ENCODE measurements at regions not wholly inside any gene's neighbourhood (a gene's known extent, or its start where the extent isn't known, plus 50 kb on each side); places are given as distances from the start of the nearest gene placed in this dataset.
A peak's percentile ranks its signal among the peaks of the same experiment; 100 is the strongest.

DNA sequence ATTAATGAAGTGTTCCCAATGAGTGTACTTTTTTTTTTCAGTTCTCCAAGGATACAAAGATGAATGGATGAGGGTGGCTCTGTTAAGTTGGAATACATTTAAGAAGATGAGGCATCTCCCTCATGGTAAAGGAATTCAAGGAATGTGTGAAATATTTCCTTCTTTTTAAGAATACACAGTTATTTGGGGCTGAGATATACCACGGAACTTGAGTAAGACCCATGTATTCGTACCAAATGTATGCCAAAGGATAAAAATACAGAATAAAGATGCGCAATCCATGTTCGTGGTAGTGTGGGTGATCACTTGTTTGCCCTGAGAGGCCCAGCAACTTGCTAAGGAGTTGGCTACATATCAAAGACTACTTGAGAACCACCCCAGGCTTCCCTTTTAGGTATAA lies 164.2 kb upstream of the TCF21 start:
- 68 to 74% methylated on average over 4 of the region's 4 CpGs for WGBS, 2 donors
- peaks cover 0 to 21% (median 0%) of the 10 kb centered on the region in 4 donors for H3K9me3 ChIP-seq
- no peak overlapping the region for H3K27ac ChIP-seq

DNA sequence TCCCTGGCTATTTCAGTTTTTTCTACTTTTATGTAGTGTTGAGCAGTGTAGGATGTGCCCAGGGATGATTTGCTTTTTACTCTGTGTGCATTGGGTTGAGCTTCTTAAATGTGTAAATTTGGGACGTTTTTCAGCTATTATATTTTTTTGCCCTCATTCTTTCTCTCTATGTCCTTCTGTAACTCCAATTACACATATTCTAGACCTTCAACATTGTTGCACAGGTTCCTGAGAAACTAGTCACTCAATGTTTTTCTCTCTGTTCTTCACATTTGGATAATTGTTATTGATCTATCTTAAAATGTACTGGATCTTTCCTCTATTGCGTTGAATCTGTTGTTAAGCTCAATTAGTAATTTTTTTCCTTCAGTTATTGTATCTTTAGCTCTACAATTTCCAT lies 162.7 kb upstream of the TCF21 start:
- TF ChIP-seq EP300 (IDR thresholded peaks at IDR 0.05) (no peak), POLR2A (IDR thresholded peaks at IDR 0.05) (no peak)
- TF ChIP-seq, protein P1, sequence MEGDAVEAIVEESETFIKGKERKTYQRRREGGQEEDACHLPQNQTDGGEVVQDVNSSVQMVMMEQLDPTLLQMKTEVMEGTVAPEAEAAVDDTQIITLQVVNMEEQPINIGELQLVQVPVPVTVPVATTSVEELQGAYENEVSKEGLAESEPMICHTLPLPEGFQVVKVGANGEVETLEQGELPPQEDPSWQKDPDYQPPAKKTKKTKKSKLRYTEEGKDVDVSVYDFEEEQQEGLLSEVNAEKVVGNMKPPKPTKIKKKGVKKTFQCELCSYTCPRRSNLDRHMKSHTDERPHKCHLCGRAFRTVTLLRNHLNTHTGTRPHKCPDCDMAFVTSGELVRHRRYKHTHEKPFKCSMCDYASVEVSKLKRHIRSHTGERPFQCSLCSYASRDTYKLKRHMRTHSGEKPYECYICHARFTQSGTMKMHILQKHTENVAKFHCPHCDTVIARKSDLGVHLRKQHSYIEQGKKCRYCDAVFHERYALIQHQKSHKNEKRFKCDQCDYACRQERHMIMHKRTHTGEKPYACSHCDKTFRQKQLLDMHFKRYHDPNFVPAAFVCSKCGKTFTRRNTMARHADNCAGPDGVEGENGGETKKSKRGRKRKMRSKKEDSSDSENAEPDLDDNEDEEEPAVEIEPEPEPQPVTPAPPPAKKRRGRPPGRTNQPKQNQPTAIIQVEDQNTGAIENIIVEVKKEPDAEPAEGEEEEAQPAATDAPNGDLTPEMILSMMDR (IDR thresholded peaks at IDR 0.05) = no peak
- 86 to 87% methylated on average over 2 of the region's 2 CpGs for WGBS, 2 donors
- no peaks in the 10 kb centered on the region for H3K36me3 ChIP-seq
- H3K9me3 ChIP-seq = peaks cover 0 to 21% (median 0%) of the 10 kb centered on the region in 4 donors
- DNase-seq (ENCODE audit: low spot score in 2 of 2) = no peak
- H3K27me3 ChIP-seq = no peaks in the 10 kb centered on the region
- no peaks in the 10 kb centered on the region for H3K4me1 ChIP-seq
- no peak overlapping the region for H3K27ac ChIP-seq
- H3K4me3 ChIP-seq = no peak overlapping the region

More for the DNA sequence above, 164.2 kb upstream of the TCF21 start:
- Histone ChIP-seq H3K27me3 (no peaks in the 10 kb centered on the region), H3K36me3 (no peaks in the 10 kb centered on the region), H3K4me1 (no peaks in the 10 kb centered on the region), H3K4me3 (no peak overlapping the region)
- DNase-seq (ENCODE audit: low spot score in 2 of 2) = no peak
- TF ChIP-seq EP300 (IDR thresholded peaks at IDR 0.05) (no peak), POLR2A (IDR thresholded peaks at IDR 0.05) (no peak)
- TF ChIP-seq, protein P1 (IDR thresholded peaks at IDR 0.05) = no peak

DNA sequence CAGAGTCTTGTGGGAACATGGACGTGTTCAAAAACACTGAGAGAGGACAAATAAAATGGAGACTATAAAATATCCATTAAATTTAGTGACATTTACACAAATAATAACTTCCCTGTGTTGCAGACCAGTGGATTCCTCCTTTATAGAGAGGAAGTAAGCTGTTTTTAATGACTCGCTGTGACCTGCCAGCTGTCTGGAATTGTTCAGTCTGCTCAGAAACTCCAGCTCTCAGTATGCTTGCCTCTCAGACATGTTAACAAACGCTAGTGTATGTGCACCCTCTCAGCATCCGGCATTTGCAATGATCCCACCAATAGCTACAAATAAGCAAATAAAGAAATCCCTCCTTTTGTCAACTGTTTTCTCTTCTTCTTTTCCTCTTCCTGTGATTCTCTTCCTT lies 158.0 kb upstream of the TCF21 start:
- TF ChIP-seq POLR2A (IDR thresholded peaks at IDR 0.05) (no peak), EP300 (IDR thresholded peaks at IDR 0.05) (no peak)
- H3K4me1 ChIP-seq = no peaks in the 10 kb centered on the region
- 23 to 24% methylated on average over 4 of the region's 4 CpGs for WGBS, 2 donors
- DNase-seq (ENCODE audit: low spot score in 2 of 2) = no peak
- H3K27me3 ChIP-seq = no peaks in the 10 kb centered on the region
- H3K27ac ChIP-seq = no peak overlapping the region
- H3K9me3 ChIP-seq = peaks cover 0 to 31% (median 0%) of the 10 kb centered on the region in 4 donors
- no peaks in the 10 kb centered on the region for H3K36me3 ChIP-seq
- H3K4me3 ChIP-seq = no peak overlapping the region

DNA sequence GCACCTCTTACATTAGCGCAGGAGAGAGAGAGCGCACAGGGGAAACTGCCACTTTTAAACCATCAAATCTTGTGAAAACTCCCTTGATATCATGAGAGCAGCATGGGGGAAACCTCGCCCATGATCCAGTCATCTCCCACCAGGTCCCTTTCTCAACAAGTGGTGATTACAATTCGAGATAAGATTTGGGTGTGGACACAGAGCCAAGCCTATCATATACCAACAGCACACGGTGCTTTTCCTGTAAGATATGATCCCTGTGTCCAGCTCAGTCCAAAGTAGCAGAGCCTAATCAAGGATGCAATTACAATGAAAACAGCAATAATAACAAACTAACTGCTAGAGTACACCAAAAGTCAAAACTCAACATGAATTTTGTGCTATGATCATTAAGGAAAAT lies 148.7 kb upstream of the TCF21 start:
- no peak overlapping the region for H3K27ac ChIP-seq

DNA sequence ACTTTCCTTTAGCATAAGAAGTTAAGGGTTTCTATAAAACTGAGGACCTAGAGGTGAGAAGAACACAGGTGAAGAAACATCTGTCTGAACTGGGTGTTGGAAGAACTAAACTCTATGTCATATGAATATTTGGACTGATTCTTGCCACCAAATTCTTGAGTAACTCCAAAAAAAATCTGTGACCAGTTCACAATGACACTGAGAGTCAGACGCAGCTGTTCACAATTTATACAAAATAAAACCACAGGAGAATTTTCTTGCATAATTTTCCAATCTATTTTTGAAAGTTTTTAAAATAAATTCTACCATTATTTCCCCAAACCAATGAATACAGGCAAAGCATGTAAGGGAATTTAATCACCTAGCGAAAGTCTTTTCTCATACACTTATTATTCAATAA lies 148.1 kb upstream of the TCF21 start:
- Histone ChIP-seq H3K27me3 (no peaks in the 10 kb centered on the region), H3K9me3 (no peaks in the 10 kb centered on the region), H3K36me3 (no peaks in the 10 kb centered on the region), H3K4me1 (peaks cover 0 to 3% (median 0%) of the 10 kb centered on the region in 4 donors), H3K4me3 (no peak overlapping the region), H3K27ac (peak overlapping the region in 1 of 4 donors; percentile 16)
- 76 to 84% methylated on average over 2 of the region's 2 CpGs for WGBS, 2 donors
- TF ChIP-seq, protein P1 (IDR thresholded peaks at IDR 0.05) = no peak
- TF ChIP-seq POLR2A (IDR thresholded peaks at IDR 0.05) = no peak
- no peak for TF ChIP-seq EP300 (IDR thresholded peaks at IDR 0.05)
- no peak for DNase-seq (ENCODE audit: low spot score in 2 of 2)

More for the DNA sequence above, 148.7 kb upstream of the TCF21 start:
- TF ChIP-seq EP300 (IDR thresholded peaks at IDR 0.05) (no peak), POLR2A (IDR thresholded peaks at IDR 0.05) (no peak)
- TF ChIP-seq, protein P1 (IDR thresholded peaks at IDR 0.05) = no peak
- H3K4me3 ChIP-seq = no peak overlapping the region
- 85 to 87% methylated on average over 5 of the region's 5 CpGs for WGBS, 2 donors
- no peak for DNase-seq (ENCODE audit: low spot score in 2 of 2)
- no peaks in the 10 kb centered on the region for H3K36me3 ChIP-seq
- H3K27me3 ChIP-seq = no peaks in the 10 kb centered on the region
- no peaks in the 10 kb centered on the region for H3K9me3 ChIP-seq
- H3K4me1 ChIP-seq = peaks cover 0 to 3% (median 0%) of the 10 kb centered on the region in 4 donors

Measured in tibial nerve (tissue), 4 donors.